GM19035 (cell line): ENCODE measurements at regions not wholly inside any gene's neighbourhood (a gene's known extent, or its start where the extent isn't known, plus 50 kb on each side); places are given as distances from the start of the nearest gene placed in this dataset.

Source experiments
- ATAC-seq: cut with Tn5 transposase; IDR thresholded peaks from one replicate; pipeline ENCODE4 v1.9.1; 2021; ENCODE audit not compliant: unreplicated experiment

DNA sequence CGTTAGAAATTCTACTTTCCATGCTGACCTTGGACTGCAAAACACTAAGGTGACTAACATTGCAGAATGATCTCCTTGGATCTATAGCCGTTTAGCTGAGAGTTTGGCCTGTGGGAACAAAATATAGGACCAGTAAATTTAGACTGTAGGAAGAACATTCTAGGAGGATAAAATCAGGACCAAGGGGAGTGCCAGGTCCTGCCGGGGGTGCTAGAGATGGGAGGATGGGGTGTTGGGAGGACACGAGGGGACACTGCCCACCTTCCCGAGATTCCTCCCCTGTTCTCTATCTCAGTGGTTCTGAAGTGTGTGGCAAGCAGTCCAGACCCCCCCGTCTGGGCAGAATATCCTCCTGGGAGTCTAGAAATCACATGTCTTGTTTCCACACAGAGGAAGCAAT is 445.2 kb downstream of the ZSWIM6 start:
- ATAC-seq: no peak

- no peak for ATAC-seq
Measured at GRCh38 chr5:61779743-61780142, 447.7 kb downstream of the ZSWIM6 start.

DNA sequence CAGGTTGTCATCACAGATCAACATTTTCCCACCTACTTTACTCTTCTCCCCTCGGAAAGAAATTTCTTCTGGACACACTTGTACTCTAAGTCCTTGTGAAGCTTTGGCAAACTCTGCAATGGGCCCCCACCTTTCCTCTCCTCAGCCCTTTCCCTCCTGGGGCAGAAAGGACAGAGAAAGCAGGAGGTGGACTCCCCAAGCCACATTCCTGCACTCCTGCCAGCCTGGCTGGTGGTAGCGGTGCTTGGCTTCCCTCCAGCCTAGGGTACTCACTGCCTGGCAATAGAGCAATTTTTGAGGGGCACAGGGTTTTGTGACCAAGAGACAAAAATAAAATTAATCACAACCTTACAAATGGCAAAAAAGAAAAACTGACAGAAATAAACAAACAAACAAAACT is 451.4 kb downstream of the ZSWIM6 start:
- ATAC-seq: no peak

GRCh38 chr5:61784341-61784740 is 452.3 kb downstream of the ZSWIM6 start:
- ATAC-seq: no peak

DNA sequence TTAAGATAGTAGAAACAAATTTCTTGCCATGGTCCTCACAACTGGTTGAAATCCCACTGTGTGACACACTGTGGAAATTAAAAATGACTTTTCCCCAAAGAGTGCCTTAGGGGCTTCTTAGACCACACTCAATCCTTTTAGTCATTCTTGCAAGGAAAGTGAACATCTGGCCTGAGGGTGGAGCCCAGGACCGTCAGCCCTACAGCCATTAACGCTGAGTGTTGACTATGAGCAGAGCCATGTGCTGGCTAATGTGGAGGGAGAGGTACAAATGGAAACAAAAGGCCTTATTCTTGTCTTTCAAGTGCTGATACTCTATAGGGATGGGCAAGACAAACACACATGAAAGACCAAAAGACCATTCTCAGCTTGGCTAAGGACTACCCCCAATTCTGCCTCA is 456.5 kb downstream of the ZSWIM6 start:
- no peak for ATAC-seq

GRCh38 chr5:61790007-61790406 is 457.9 kb downstream of the ZSWIM6 start:
- no peak for ATAC-seq

DNA sequence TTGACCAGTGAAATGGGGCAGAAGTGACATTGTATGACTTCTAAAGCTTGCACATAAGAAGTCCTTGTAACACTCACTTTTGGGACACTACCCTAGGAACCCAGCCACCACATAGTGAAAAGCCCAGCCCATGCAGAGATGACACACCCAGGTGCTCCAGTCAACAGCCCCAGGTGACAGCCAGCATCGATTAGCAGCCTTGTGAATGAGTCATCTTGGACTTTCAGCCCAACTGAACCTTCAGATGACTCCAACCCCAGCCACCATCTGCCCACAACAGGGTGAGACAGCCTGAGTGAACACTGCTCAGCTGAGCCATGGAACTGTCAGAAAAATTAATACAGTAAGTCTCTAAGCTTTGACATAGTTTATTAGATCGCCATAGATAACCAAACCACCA is 458.6 kb downstream of the ZSWIM6 start:
- peak; percentile 95 for ATAC-seq

DNA sequence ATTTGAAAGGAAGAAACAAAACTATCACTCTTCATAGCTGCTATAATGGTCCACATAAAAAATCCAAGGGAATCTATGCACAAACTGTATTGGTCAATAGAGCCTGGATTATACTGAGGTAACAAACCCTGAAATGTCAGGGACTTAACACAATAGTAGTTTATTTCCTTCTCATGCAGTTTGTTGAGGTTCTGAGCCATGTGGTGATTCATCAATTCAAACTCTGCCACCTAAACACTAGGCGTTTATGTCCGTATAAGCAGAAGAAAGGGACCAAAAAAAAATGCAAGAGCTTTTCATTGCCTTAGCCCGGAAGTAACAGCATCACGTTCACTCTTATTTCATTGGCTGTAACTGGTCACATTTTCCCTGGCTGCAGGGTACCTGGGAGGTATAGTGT is 464.7 kb downstream of the ZSWIM6 start:
- no peak for ATAC-seq

GRCh38 chr5:61800450-61800849 is 468.4 kb downstream of the ZSWIM6 start:
- no peak for ATAC-seq

DNA sequence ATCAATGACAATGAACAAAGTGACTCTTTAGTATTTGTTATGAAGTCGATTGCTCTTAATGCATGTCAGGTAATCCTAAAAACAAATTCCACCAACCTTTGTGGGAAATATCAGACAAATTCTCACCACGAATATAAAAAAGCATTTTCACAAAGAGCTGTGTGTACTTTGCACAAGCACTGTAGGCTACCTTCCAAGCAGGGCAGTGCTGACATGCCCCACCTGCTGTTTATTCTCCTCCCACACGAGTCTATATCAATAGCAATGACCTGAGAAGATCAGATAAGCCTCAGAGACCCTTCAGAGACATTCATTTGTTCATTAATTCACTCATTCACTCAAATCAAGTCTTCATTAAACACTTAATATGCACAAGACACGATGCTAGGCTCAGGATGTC is 469.1 kb downstream of the ZSWIM6 start:
- no peak for ATAC-seq

DNA sequence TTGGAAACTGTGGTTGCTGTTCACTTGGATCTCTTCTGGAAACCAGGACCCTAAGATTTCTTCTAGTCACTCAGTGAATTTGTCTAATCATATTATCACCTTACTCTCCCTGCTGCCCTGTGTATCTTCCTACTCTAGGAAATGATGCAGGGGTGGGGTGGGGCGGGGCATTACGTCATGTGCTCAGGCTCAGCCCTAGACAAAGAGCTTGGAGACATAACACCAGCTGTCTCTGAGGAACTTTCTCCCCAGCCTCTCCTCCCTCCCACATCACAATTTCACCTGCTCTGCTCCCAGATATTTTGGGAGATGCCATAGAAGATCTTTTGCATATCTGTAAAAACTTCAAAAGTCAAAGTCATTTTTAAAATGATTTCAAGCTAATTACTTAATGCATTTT is 470.4 kb downstream of the ZSWIM6 start:
- ATAC-seq: no peak

DNA sequence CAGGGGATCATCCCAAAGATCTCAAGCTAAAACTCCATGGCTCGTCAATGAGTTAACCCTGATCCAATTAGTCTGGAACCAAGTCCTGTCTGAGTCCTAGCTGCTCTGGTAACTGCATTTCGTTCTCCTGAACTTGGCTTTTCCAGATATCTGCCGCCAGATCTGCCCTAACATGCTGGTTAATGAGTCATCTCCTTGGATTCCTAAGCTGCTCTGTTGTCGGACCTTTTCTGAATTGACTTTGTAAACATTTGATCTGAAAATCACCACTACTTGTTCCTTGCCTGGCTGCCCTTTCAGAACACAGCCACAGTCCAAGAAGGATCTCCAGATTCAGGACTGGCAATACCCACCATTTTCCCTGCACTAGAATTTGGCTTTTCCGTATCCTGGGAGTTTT is 473.0 kb downstream of the ZSWIM6 start:
- ATAC-seq: no peak

DNA sequence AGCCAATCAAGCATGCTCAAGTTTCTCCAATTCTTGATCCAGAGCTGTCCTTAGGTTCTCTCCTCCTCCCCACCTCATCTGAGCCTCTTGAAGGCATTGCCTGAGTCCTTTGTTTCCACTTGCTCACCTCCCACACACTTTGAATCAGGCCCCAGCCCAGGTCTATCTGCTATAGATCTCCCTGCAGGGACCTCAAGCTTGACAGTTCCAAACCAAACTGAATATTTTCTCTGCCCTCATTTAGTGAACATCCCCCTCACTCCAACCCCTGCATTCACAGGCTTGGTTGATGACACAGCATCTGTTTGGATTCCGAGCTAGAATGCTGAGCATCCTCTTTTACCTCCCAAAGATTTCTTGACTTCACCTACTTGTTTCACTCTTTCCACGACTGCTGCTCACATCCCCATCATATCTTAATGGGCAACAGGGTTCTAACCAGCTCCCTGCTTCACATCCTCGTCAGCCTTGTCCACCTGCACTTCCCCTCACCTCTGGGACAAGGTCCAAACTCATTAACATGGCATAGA is 474.5 kb downstream of the ZSWIM6 start:
- ATAC-seq: no peak

GRCh38 chr5:61808091-61808490 is 476.0 kb downstream of the ZSWIM6 start:
- ATAC-seq: no peak

GRCh38 chr5:61808909-61809308 is 476.9 kb downstream of the ZSWIM6 start:
- ATAC-seq: no peak

- ATAC-seq: no peak
Measured at GRCh38 chr5:61809651-61810050, 477.6 kb downstream of the ZSWIM6 start.

GRCh38 chr5:61811052-61811451 is 479.0 kb downstream of the ZSWIM6 start:
- no peak for ATAC-seq

DNA sequence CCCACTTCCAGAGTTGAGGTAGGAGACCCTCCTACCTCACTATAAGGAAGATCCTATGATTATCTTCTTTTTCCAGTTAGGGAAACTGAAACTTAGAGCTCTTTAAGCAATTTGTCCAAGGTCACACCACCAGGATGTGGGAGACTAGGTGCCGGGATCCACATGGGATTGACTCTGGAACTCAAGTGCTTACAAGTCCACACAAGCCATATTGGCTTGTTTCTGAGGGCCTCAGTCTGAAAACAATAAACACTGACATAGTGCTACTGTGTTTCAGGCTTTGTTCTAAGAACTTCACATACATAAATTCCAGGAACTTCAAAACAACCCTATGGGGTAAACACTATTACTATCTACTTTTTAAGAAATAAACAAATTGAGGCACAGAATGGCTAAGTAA is 481.3 kb downstream of the ZSWIM6 start:
- no peak for ATAC-seq

- no peak for ATAC-seq
Measured at GRCh38 chr5:61815339-61815738, 483.3 kb downstream of the ZSWIM6 start.

DNA sequence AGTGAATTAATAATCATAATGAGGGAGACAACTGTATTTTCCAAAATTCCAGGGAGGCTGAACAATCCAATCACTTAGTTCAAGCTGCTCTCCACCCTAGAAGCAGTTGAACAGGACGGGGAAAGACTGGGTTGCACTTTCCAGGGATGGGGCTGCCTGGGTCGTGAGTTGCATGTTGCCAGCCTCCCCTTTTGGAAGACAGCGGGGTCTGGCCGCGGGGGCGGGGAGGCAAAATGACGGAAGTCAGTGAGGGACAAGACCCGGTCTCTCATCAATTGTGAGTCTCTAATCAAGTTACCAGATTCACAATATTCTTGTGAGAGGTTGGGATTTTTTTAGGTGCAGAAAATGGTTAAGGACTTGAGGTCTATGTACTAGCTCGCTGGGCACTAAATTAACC is 484.1 kb downstream of the ZSWIM6 start:
- ATAC-seq: no peak

DNA sequence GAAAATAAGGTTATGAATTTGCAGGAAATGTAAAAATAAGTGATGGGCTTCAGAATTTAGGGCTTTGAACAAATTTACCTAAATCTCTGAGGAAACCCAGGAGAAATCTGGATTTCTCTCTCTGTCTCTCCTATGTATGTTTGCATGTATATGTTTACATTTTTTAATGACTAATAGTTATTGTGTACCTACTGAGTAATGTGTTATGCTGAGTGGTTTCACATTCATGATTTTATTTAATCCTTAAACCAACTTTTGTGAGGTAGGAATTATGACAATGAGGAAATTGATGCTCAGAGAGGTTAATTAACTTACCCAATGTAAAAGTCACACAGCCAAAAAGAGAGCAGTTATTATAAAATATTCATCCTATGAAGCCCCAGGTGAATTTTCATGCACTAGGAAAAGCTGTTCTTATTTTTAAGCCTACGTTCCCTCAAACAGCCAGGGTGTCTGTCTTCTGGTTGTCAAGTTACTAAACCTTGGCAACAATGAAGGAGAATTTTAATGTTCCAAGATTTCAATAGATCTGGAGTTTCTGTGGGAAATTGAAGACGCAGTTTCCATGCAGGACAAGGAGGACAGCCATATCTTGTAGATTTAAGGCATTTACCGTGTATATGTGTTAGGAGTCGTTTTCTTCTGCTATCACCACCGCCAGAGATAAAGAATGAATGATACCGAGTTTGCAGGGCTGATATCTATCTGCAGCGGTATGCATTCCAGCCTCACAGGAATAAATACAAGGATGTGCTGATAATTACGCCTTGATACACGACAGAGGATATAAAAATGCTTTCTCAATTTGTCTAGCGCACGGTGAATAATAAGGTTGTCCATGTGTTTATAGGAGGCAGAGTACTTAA is 484.8 kb downstream of the ZSWIM6 start:
- ATAC-seq: no peak

DNA sequence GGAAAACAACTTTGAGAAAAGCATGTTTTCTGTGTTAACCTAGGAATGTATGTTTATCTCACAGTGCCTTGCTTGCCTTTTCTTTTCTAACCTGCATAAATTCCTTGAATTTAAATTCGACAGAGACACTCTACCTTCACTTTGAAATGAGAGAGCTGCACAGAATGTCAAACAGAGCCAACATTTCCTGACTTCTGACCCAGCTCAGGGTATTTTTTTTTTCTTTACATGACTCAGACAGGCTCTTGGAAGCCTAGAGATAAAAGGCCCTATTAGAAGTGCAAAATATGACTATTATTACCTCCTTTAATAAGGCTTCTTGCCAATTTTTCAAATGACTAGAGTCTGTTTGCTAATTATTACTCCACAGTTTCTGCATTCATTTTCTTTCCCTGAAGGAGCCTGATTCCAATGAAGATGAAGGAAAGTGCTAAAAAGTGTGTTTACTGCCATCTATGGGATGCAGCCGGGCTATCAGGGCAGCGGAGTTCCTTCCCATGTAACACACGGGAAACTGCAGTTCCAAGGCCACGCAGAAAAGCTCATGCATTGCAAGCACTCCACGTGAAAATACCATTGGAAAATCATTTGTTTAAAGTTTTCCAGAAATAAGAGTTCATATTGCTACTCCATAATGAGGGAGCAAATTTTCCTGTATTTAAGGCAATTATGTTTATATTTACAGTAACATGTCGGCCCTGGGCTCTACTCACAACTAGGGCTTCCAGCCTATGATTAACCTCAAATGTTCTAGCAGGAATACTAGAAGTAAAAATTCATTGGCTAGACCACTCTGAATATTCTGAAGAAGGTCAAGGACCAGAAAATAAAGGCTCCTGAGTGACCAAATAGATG is 485.6 kb downstream of the ZSWIM6 start:
- ATAC-seq: no peak
